ENCODE measurements at regions not wholly inside any gene's neighbourhood (a gene's known extent, or its start where the extent isn't known, plus 50 kb on each side); places are given as distances from the start of the nearest gene placed in this dataset.

DNA sequence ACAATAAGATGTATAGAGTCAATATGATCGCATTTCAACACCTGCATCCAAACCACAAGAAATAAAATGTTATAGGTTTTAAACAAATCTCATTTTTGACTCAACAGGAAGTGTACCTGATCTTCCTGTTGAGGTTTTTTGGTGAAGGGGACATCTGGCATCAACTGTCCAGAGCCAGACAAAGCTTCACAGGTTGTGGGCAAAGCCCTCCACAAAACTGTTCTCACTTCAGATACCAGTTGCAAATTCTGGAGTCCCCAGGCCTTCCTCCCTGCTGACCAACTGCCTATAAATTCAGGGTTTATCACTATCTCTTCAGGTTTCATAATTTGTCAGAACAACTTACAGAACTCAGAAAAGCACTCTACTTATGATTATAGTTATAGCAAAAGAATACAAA is 326.1 kb upstream of the CAMK1G start:
- TF ChIP-seq POLR2A (IDR thresholded peaks at IDR 0.05), result no peak
- TF ChIP-seq, protein P1, sequence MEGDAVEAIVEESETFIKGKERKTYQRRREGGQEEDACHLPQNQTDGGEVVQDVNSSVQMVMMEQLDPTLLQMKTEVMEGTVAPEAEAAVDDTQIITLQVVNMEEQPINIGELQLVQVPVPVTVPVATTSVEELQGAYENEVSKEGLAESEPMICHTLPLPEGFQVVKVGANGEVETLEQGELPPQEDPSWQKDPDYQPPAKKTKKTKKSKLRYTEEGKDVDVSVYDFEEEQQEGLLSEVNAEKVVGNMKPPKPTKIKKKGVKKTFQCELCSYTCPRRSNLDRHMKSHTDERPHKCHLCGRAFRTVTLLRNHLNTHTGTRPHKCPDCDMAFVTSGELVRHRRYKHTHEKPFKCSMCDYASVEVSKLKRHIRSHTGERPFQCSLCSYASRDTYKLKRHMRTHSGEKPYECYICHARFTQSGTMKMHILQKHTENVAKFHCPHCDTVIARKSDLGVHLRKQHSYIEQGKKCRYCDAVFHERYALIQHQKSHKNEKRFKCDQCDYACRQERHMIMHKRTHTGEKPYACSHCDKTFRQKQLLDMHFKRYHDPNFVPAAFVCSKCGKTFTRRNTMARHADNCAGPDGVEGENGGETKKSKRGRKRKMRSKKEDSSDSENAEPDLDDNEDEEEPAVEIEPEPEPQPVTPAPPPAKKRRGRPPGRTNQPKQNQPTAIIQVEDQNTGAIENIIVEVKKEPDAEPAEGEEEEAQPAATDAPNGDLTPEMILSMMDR (IDR thresholded peaks at IDR 0.05), result no peak

Data from sigmoid colon (tissue), 3 donors.